ENCODE measurements at regions not wholly inside any gene's neighbourhood (a gene's known extent, or its start where the extent isn't known, plus 50 kb on each side); places are given as distances from the start of the nearest gene placed in this dataset.

DNA sequence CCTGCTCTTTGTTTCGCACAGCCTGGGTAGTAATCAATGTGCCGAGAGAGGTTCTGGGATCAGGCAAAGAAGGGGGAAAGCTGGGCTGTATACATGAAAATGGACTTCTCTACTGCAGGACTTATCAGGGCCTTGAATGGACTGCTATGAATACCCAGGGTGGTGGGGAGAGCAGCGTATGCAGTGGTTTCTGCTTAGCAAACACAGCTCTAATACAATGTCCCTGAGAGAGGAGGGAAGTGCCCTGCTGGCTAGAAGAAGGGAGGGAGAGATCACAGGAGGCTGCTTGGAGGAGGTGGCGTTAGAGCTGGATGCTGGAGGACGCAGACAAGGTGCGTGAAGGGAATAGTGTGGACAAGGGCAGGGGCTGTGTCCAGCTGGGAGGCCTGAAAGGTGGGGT, 116.1 kb downstream of the PTPRS start:
- H3K79me2 ChIP-seq (ENCODE audit: low read depth) = no peaks in the 10 kb centered on the region
- no peak overlapping the region for H3K4me2 ChIP-seq
- H3K36me3 ChIP-seq (ENCODE audit: low read depth) = no peaks in the 10 kb centered on the region
- no peaks in the 10 kb centered on the region for H3F3A ChIP-seq (ENCODE audit: insufficient read depth, low read depth)
- H4K20me1 ChIP-seq (ENCODE audit: insufficient read depth) = no peaks in the 10 kb centered on the region
- no peak overlapping the region for H2AFZ ChIP-seq
- H3K27ac ChIP-seq = no peak overlapping the region
- H3K4me3 ChIP-seq = no peak overlapping the region
- H3K9me2 ChIP-seq (ENCODE audit: insufficient read depth) = no peaks in the 10 kb centered on the region
- H3K27me3 ChIP-seq (ENCODE audit: insufficient read depth, low read depth) = no peaks in the 10 kb centered on the region
- POLR2A ChIA-PET (ENCODE audit: unreplicated experiment) = no interaction called here
- no peak for TF ChIP-seq EZH2 (IDR thresholded peaks at IDR 0.05; ENCODE audit: low read depth)
- TF ChIP-seq, protein P1, sequence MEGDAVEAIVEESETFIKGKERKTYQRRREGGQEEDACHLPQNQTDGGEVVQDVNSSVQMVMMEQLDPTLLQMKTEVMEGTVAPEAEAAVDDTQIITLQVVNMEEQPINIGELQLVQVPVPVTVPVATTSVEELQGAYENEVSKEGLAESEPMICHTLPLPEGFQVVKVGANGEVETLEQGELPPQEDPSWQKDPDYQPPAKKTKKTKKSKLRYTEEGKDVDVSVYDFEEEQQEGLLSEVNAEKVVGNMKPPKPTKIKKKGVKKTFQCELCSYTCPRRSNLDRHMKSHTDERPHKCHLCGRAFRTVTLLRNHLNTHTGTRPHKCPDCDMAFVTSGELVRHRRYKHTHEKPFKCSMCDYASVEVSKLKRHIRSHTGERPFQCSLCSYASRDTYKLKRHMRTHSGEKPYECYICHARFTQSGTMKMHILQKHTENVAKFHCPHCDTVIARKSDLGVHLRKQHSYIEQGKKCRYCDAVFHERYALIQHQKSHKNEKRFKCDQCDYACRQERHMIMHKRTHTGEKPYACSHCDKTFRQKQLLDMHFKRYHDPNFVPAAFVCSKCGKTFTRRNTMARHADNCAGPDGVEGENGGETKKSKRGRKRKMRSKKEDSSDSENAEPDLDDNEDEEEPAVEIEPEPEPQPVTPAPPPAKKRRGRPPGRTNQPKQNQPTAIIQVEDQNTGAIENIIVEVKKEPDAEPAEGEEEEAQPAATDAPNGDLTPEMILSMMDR (conservative IDR thresholded peaks at IDR 0.05) = no peak
- CTCF ChIA-PET = no interaction called here
- intact Hi-C loops (cut with micrococcal nuclease; ENCODE audit: unreplicated experiment) = no loop called here
- no TSS peak for BruUV-seq (replicated peaks)
- no peaks in the 10 kb centered on the region for H3K4me1 ChIP-seq (replicated peaks; ENCODE audit: insufficient read depth)
- H3K9me3 ChIP-seq (ENCODE audit: insufficient read depth, low read depth) = no peaks in the 10 kb centered on the region
- no peak for DNase-seq

DNA sequence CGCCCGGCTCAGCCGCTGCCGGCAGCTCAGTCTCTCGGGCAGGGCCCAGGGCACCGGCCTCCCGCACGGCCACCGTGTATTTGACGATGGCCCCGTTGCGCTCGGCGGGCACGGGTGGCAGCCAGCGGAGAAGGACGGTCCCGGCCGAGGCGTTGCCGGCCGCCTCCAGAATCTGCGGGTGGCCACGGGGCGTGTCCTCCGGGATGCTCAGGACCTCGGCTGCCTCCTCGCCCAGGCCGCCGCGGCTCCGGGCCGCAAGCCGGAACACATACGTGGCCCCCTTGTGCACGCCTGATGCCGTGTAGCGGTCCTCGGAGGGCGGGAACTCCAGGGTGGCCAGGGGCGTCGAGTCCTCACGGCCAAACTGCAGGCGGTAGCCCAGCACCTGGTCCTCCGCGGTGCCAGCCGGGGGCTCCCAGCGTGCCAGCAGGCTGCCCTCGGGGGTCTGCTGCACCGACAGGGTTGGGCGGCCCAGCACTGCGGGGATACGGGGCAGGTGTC, 117.7 kb downstream of the PTPRS start:
- Histone ChIP-seq H3F3A (ENCODE audit: insufficient read depth, low read depth) (no peaks in the 10 kb centered on the region), H3K4me2 (no peak overlapping the region), H3K36me3 (ENCODE audit: low read depth) (no peaks in the 10 kb centered on the region), H3K9me3 (ENCODE audit: insufficient read depth, low read depth) (no peaks in the 10 kb centered on the region), H4K20me1 (ENCODE audit: insufficient read depth) (no peaks in the 10 kb centered on the region), H3K27me3 (ENCODE audit: insufficient read depth, low read depth) (no peaks in the 10 kb centered on the region), H3K79me2 (ENCODE audit: low read depth) (no peaks in the 10 kb centered on the region), H2AFZ (no peak overlapping the region), H3K4me1 (replicated peaks; ENCODE audit: insufficient read depth) (no peaks in the 10 kb centered on the region), H3K9me2 (ENCODE audit: insufficient read depth) (no peaks in the 10 kb centered on the region), H3K27ac (no peak overlapping the region), H3K4me3 (no peak overlapping the region)
- BruUV-seq (replicated peaks) = no TSS peak
- no peak for DNase-seq
- CTCF ChIA-PET = no interaction called here
- POLR2A ChIA-PET (ENCODE audit: unreplicated experiment) = no interaction called here
- intact Hi-C loops (cut with micrococcal nuclease; ENCODE audit: unreplicated experiment) = no loop called here
- TF ChIP-seq, protein P1 (conservative IDR thresholded peaks at IDR 0.05) = no peak
- no peak for TF ChIP-seq EZH2 (IDR thresholded peaks at IDR 0.05; ENCODE audit: low read depth)

DNA sequence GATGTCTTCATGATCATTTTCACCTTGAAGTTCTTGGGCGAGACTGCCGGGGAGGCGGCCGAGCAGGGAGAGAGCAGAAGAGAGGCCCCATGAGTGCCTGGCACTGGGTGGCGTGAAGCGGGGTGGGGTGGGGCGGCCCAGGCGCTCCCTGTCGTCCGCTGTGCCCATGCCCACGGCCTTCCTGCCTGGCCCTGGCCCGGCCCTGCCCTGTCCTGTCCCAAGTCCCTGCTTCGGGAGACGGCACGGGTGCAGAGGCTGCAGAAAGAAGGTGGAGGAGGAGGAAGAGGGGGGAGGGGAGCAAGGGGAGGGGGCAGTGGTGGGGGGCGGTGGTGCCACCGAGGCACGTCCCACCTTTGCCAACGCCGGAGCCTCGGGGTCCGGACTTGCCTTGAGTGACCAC, 118.4 kb downstream of the PTPRS start:
- ChIA-PET CTCF (no interaction called here), POLR2A (ENCODE audit: unreplicated experiment) (no interaction called here)
- no peaks in the 10 kb centered on the region for H3K36me3 ChIP-seq (ENCODE audit: low read depth)
- no peaks in the 10 kb centered on the region for H3K9me2 ChIP-seq (ENCODE audit: insufficient read depth)
- no peaks in the 10 kb centered on the region for H3F3A ChIP-seq (ENCODE audit: insufficient read depth, low read depth)
- no peaks in the 10 kb centered on the region for H3K9me3 ChIP-seq (ENCODE audit: insufficient read depth, low read depth)
- H2AFZ ChIP-seq = no peak overlapping the region
- no peak overlapping the region for H3K27ac ChIP-seq
- H3K4me2 ChIP-seq = no peak overlapping the region
- DNase-seq = no peak
- no peaks in the 10 kb centered on the region for H3K79me2 ChIP-seq (ENCODE audit: low read depth)
- no peaks in the 10 kb centered on the region for H3K4me1 ChIP-seq (replicated peaks; ENCODE audit: insufficient read depth)
- H3K4me3 ChIP-seq = no peak overlapping the region
- TF ChIP-seq EZH2 (IDR thresholded peaks at IDR 0.05; ENCODE audit: low read depth) = no peak
- TF ChIP-seq, protein P1 (conservative IDR thresholded peaks at IDR 0.05) = no peak
- no TSS peak for BruUV-seq (replicated peaks)
- H4K20me1 ChIP-seq (ENCODE audit: insufficient read depth) = no peaks in the 10 kb centered on the region
- intact Hi-C loops (cut with micrococcal nuclease; ENCODE audit: unreplicated experiment) = no loop called here
- no peaks in the 10 kb centered on the region for H3K27me3 ChIP-seq (ENCODE audit: insufficient read depth, low read depth)

All from PC-9 (cell line).